ENCODE measurements at regions not wholly inside any gene's neighbourhood (a gene's known extent, or its start where the extent isn't known, plus 50 kb on each side); places are given as distances from the start of the nearest gene placed in this dataset.

DNA sequence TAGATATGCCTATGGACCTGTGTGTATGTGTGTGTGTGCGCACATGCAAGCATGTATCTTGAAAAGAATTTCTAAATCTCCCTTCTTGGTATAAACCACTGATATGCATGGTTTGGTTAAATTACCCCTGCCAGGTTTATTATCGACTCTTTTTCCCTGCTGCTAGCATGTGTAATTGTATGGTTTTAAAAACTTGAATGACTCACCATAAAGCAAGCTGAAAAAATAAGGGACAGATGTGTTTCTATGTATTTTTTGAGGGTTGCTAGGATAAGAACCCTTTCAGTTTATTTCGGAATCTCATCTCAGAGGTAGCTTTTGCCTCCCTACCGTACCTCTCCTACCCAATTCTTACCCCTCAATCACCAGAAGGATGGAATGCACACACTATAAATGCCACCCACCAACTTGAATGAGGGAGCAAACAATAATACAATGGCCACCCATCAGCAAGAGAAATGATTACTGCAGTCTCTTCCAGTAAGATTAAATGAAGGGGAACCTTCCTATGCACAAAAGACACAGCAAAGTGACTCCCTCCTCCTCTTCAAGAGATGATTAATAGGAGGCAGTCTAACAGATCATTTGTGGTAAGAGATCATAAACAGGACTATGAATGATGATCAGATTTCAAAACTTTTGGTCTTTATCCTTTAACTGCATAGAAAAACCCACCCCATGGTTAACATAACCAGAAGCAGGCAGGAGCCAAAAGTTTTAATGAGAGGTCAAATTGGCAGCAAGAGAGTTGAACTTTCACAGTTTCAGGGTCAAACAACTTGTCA lies 357.2 kb downstream of the SATB2 start:
- TF ChIP-seq POLR2AphosphoS5 (IDR thresholded peaks at IDR 0.05; ENCODE audit: low read depth, low read length): no peak
- TF ChIP-seq POLR2A (IDR thresholded peaks at IDR 0.05; ENCODE audit: low read depth, low read length): no peak
- no peak for TF ChIP-seq TAF1 (IDR thresholded peaks at IDR 0.05; ENCODE audit: low read depth, low read length)
- TF ChIP-seq PAX5 (IDR thresholded peaks at IDR 0.05; ENCODE audit: insufficient read depth, low read length, severe bottlenecking): no peak
- no peak for TF ChIP-seq POU2F2 (IDR thresholded peaks at IDR 0.05; ENCODE audit: low read depth, low read length)
- no peak for TF ChIP-seq SPI1 (IDR thresholded peaks at IDR 0.05; ENCODE audit: low read depth, low read length)

All from GM12891 (cell line).